ENCODE measurements at regions not wholly inside any gene's neighbourhood (a gene's known extent, or its start where the extent isn't known, plus 50 kb on each side); places are given as distances from the start of the nearest gene placed in this dataset.
"Not testable (repeated sequence)": the region's sequence is repeated elsewhere in the genome, so short reads cannot be mapped to it uniquely, and the experiment has no call there.

DNA sequence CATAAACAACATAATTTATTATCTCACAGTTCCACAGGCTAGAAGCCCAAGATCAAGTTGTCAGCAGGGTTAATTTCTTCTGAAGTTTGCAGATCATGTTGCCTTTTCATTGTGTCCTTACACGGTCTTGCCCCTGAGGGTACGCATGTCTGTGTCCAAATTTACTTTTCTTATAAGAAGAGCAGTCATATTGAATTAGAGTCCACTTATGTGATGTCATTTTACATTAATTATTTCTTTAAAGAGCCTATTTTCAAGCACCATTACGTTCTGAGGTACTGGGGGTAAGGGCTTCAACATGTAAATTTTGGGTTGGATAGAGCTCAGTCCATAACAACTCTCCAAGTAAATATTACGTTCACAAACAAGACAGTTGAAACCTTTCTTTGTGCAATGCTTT lies 236.6 kb upstream of the OR4E1 start (continued):
- TF ChIP-seq CTCF (IDR thresholded peaks at IDR 0.05; ENCODE audit: low read depth, low read length, missing input control): no peak
- no peak for TF ChIP-seq HNF4G (IDR thresholded peaks at IDR 0.05)

GRCh38 chr14:21902561-21903181 lies 229.1 kb upstream of the OR4E1 start:
- no peak for DNase-seq (ENCODE audit: low spot score)
- Histone ChIP-seq H3K9ac (ENCODE audit: low read depth in 1 of 2, low read length in 2 of 2) (no peak overlapping the region), H3K36me3 (ENCODE audit: control insufficient read depth in 4 of 4, insufficient read depth in 3 of 4, low read depth in 1 of 4, low read length in 3 of 4) (no peaks in the 10 kb centered on the region), H3K27ac (ENCODE audit: low read depth in 1 of 2, low read length in 2 of 2) (no peak overlapping the region), H3K4me3 (ENCODE audit: low read depth in 1 of 3, low read length in 3 of 3) (no peak overlapping the region), H3K4me1 (ENCODE audit: control insufficient read depth in 4 of 4, insufficient read depth in 4 of 4, low read length in 3 of 4) (no peaks in the 10 kb centered on the region), H3K9me3 (ENCODE audit: control insufficient read depth in 4 of 4, low read length in 3 of 4) (peaks cover 0 to 2% (median 0%) of the 10 kb centered on the region in 4 donors), H3K27me3 (ENCODE audit: control insufficient read depth in 4 of 4, insufficient read depth in 4 of 4, low read length in 3 of 4) (peaks cover 0 to 2% (median 0%) of the 10 kb centered on the region in 4 donors)
- TF ChIP-seq GABPA (IDR thresholded peaks at IDR 0.05 in 1 of 2, conservative IDR thresholded peaks at IDR 0.05 in 1 of 2) (no peak), JUND (IDR thresholded peaks at IDR 0.05) (no peak), HNF4A (conservative IDR thresholded peaks at IDR 0.05) (no peak), YY1 (IDR thresholded peaks at IDR 0.05) (no peak), NR2F2 (IDR thresholded peaks at IDR 0.05) (no peak), HNF4G (IDR thresholded peaks at IDR 0.05) (no peak), SP1 (IDR thresholded peaks at IDR 0.05) (no peak), RXRA (IDR thresholded peaks at IDR 0.05) (no peak), ZBTB33 (IDR thresholded peaks at IDR 0.05) (no peak), ATF3 (IDR thresholded peaks at IDR 0.05) (no peak), FOXA2 (IDR thresholded peaks at IDR 0.05) (no peak)
- TF ChIP-seq, protein P1, sequence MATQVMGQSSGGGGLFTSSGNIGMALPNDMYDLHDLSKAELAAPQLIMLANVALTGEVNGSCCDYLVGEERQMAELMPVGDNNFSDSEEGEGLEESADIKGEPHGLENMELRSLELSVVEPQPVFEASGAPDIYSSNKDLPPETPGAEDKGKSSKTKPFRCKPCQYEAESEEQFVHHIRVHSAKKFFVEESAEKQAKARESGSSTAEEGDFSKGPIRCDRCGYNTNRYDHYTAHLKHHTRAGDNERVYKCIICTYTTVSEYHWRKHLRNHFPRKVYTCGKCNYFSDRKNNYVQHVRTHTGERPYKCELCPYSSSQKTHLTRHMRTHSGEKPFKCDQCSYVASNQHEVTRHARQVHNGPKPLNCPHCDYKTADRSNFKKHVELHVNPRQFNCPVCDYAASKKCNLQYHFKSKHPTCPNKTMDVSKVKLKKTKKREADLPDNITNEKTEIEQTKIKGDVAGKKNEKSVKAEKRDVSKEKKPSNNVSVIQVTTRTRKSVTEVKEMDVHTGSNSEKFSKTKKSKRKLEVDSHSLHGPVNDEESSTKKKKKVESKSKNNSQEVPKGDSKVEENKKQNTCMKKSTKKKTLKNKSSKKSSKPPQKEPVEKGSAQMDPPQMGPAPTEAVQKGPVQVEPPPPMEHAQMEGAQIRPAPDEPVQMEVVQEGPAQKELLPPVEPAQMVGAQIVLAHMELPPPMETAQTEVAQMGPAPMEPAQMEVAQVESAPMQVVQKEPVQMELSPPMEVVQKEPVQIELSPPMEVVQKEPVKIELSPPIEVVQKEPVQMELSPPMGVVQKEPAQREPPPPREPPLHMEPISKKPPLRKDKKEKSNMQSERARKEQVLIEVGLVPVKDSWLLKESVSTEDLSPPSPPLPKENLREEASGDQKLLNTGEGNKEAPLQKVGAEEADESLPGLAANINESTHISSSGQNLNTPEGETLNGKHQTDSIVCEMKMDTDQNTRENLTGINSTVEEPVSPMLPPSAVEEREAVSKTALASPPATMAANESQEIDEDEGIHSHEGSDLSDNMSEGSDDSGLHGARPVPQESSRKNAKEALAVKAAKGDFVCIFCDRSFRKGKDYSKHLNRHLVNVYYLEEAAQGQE (IDR thresholded peaks at IDR 0.05): no peak
- TF ChIP-seq, protein P2, sequence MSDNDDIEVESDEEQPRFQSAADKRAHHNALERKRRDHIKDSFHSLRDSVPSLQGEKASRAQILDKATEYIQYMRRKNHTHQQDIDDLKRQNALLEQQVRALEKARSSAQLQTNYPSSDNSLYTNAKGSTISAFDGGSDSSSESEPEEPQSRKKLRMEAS (IDR thresholded peaks at IDR 0.05): no peak
- 61% methylated on average over 4 of the region's 4 CpGs for WGBS

DNA sequence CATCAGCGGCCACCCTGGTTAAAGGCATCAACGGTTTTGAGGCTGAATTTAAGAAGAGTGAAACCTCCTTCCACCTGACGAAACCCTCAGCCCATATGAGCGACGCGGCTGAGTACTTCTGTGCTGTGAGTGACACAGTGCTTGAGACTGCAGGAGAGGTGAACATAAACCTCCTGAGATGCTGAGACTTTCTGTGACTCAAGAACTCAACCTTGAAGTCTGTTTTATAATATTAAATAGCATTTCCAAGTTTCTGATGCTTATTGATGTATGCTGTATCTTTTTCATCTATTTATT lies 221.2 kb upstream of the OR4E1 start:
- H3K27ac ChIP-seq (ENCODE audit: low read depth in 1 of 2, low read length in 2 of 2); H3K4me1 ChIP-seq (ENCODE audit: control insufficient read depth in 4 of 4, insufficient read depth in 4 of 4, low read length in 3 of 4); H3K27me3 ChIP-seq (ENCODE audit: control insufficient read depth in 4 of 4, insufficient read depth in 4 of 4, low read length in 3 of 4); H3K36me3 ChIP-seq (ENCODE audit: control insufficient read depth in 4 of 4, insufficient read depth in 3 of 4, low read depth in 1 of 4, low read length in 3 of 4); H3K4me3 ChIP-seq (ENCODE audit: low read depth in 1 of 3, low read length in 3 of 3); H3K9ac ChIP-seq (ENCODE audit: low read depth in 1 of 2, low read length in 2 of 2); H3K9me3 ChIP-seq (ENCODE audit: control insufficient read depth in 4 of 4, low read length in 3 of 4); DNase-seq (ENCODE audit: low spot score): not testable (repeated sequence)
- 79% methylated on average over 6 of the region's 6 CpGs for WGBS

Data from liver (tissue), 8 donors.